ENCODE measurements at regions not wholly inside any gene's neighbourhood (a gene's known extent, or its start where the extent isn't known, plus 50 kb on each side); places are given as distances from the start of the nearest gene placed in this dataset.

- TF ChIP-seq CTCF (IDR thresholded peaks at IDR 0.05) (no peak), POLR2A (IDR thresholded peaks at IDR 0.05) (no peak)
Observed at GRCh38 chr17:71063559-71063958, 894.2 kb downstream of the KCNJ2 start.
